K562 (cell line): ENCODE measurements at regions not wholly inside any gene's neighbourhood (a gene's known extent, or its start where the extent isn't known, plus 50 kb on each side); places are given as distances from the start of the nearest gene placed in this dataset.

Experiments used
- ATAC-seq: fragments of 200-7000 bp; cut with Tn5 transposase; 3 replicates; pipeline ENCODE4 v1.9.1; 2020; ENCODE audit warnings: moderate library complexity
- BruUV-seq: library from RNA; stranded (reverse); fragments of 400-500 nt; replicated peaks from 2 replicates; lab custom pipeline; 2021; lab: Mats Ljungman, UMichigan
- CTCF ChIA-PET: fragments of 300-600 bp; formaldehyde crosslinking; extraction: SDS; loops from one replicate; lab custom pipeline; 2021; ENCODE audit warnings: low intra/inter-chr PET ratio; lab: Yijun Ruan, JAX
- POLR2A ChIA-PET: fragments of 300-600, 350-650 bp; sonication (Branson Sonifier 250); formaldehyde crosslinking; extraction: SDS; loops from one replicate; lab custom pipeline; 2021; ENCODE audit warnings: antibody characterized with exemption, inconsistent platforms; lab: Yijun Ruan, JAX
- DNase-seq, 4 experiments: peaks; one replicate each; pipeline versions ENCODE4 v3.0.0 to v3.0.0-alpha.2; 2011 to 2018; ENCODE audit warnings: low spot score in 3 of 4, mixed read lengths in 3 of 4; ENCODE audit errors: extremely low read depth in 1 of 4
- FAIRE-seq: peaks from 2 replicates; lab custom pipeline; 2011; peaks lifted over from hg19 to GRCh38; lab: Jason Lieb, UNC
- H2AFZ ChIP-seq: 2 replicates; pipeline ENCODE4 v1.6.0; 2011; ENCODE audit warnings: low read depth, low read length, control low read depth, inconsistent platforms
- H3K27ac ChIP-seq: fragments of 200-600 bp; 3 replicates; pipeline ENCODE4 v1.8.0; 2011; ENCODE audit warnings: low read depth, mild to moderate bottlenecking, control low read depth, inconsistent platforms, low read length, moderate library complexity, mixed read lengths; ENCODE audit errors: extremely low read depth
- H3K27me3 ChIP-seq, 2 experiments: fragments of 300-600 bp in 1 of 2; 2 replicates in 1 of 2; 3 replicates in 1 of 2; pipeline versions ENCODE4 v1.6.0 to v1.8.0; 2011; ENCODE audit warnings: inconsistent platforms in 2 of 2, low read length in 2 of 2, mild to moderate bottlenecking in 1 of 2, mixed read lengths in 1 of 2, moderate library complexity in 1 of 2; ENCODE audit not compliant: control insufficient read depth in 2 of 2, insufficient read depth in 2 of 2
- H3K36me3 ChIP-seq: fragments of 300-600 bp; 3 replicates; pipeline ENCODE4 v1.8.0; 2011; ENCODE audit warnings: mild to moderate bottlenecking, low read length, inconsistent platforms; ENCODE audit not compliant: control insufficient read depth, insufficient read depth
- H3K4me1 ChIP-seq, 2 experiments: fragments of 200-600 bp in 1 of 2; replicated peaks in 1 of 2; 2 replicates in 1 of 2; 3 replicates in 1 of 2; pipeline versions ENCODE4 v1.5.1 to v1.8.0; 2011; ENCODE audit warnings: inconsistent platforms in 2 of 2, low read length in 2 of 2, mild to moderate bottlenecking in 1 of 2, mixed read lengths in 1 of 2, moderate library complexity in 1 of 2; ENCODE audit not compliant: control insufficient read depth in 2 of 2, insufficient read depth in 2 of 2
- H3K4me2 ChIP-seq: 2 replicates; pipeline ENCODE4 v1.6.1; 2011; ENCODE audit warnings: low read length, control low read depth, inconsistent platforms, mixed read lengths; ENCODE audit not compliant: insufficient read depth
- H3K4me3 ChIP-seq: fragments of 200-600 bp; sonication (generic), shearing (Covaris generic); 2 replicates; pipeline ENCODE4 v1.5.1; 2016; ENCODE audit warnings: control low read depth, inconsistent platforms
- H3K79me2 ChIP-seq: fragments of 200-600 bp; 3 replicates; pipeline ENCODE4 v1.8.0; 2011; ENCODE audit warnings: low read length, inconsistent platforms; ENCODE audit not compliant: control insufficient read depth, insufficient read depth
- H3K9ac ChIP-seq, 2 experiments: 2 replicates each; pipeline versions ENCODE4 v1.6.0 to v1.6.1; 2011; ENCODE audit warnings: low read depth in 2 of 2, low read length in 2 of 2, control low read depth in 1 of 2, inconsistent platforms in 1 of 2, mild to moderate bottlenecking in 1 of 2, mixed read lengths in 1 of 2; ENCODE audit not compliant: insufficient read depth in 1 of 2
- H3K9me1 ChIP-seq: one replicate; pipeline ENCODE4 v1.6.0; 2011; ENCODE audit warnings: inconsistent platforms, mild to moderate bottlenecking, low read length, moderate library complexity; ENCODE audit not compliant: control insufficient read depth, insufficient read depth
- H3K9me3 ChIP-seq: replicated peaks from 2 replicates; pipeline ENCODE4 v1.5.1; 2011; ENCODE audit warnings: low read depth, low read length, inconsistent platforms; ENCODE audit not compliant: control insufficient read depth, insufficient read depth
- H4K20me1 ChIP-seq: replicated peaks from 2 replicates; pipeline ENCODE4 v1.6.1; 2011; ENCODE audit warnings: low read length, inconsistent platforms, mixed read lengths; ENCODE audit not compliant: control insufficient read depth, insufficient read depth
- ESRRB ChIP-seq: fragments of 250-450 bp; sonication (Bioruptor Pico); IDR thresholded peaks from 2 replicates; pipeline ENCODE4 v1.5.0; 2020; ENCODE audit warnings: mild to moderate bottlenecking, moderate library complexity, borderline replicate concordance
- ETV5 ChIP-seq: sonication (generic); formaldehyde crosslinking; IDR thresholded peaks from 2 replicates; pipeline ENCODE4 v1.4.0; 2020; ENCODE audit warnings: low read depth, mild to moderate bottlenecking, missing genetic modification reagents
- FOXK1 ChIP-seq: sonication (generic); formaldehyde crosslinking; IDR thresholded peaks from 2 replicates; pipeline ENCODE4 v1.8.0; 2022; ENCODE audit warnings: missing genetic modification reagents, mild to moderate bottlenecking, borderline replicate concordance
- HDGF ChIP-seq: fragments of 450-650 bp; IDR thresholded peaks from 2 replicates; pipeline ENCODE4 v1.6.1; 2016
- SMARCC2 ChIP-seq: fragments of 450-650 bp; IDR thresholded peaks from 2 replicates; pipeline ENCODE4 v1.6.1; 2017; ENCODE audit warnings: antibody characterized with exemption, moderate library complexity, mild to moderate bottlenecking, low read depth
- TRIM25 ChIP-seq: fragments of 450-650 bp; IDR thresholded peaks from 2 replicates; pipeline ENCODE4 v1.7.0; 2016; ENCODE audit warnings: borderline replicate concordance
- ZNF197 ChIP-seq: fragments of 200-800 bp; sonication (Bioruptor generic); IDR thresholded peaks from 2 replicates; pipeline ENCODE4 v1.6.1; 2016; ENCODE audit warnings: low read depth, missing genetic modification characterization, missing compliant biosample characterization
- WGBS: fragments of 100-300 bp; shearing (Covaris generic); methylation state at CpG from one replicate; pipeline ENCODE4 v1.1.6; 2016; ENCODE audit warnings: low coverage, mixed read lengths; ENCODE audit not compliant: insufficient coverage; ENCODE audit errors: missing lambda C conversion rate; 5-methylcytosine and 5-hydroxymethylcytosine counted together
- in situ Hi-C: fragments of 300-500 bp; cut with MboI; formaldehyde crosslinking; loops from 4 replicates; pipeline ENCODE4 v1.15.0; 2018; ENCODE audit warnings: inconsistent platforms, mixed read lengths
- intact Hi-C: fragments of 100-400 bp; cut with micrococcal nuclease; formaldehyde crosslinking; loops from 2 replicates; pipeline ENCODE4 v1.14.2; 2022

- TF ChIP-seq TRIM25 (no peak), HDGF (no peak)
Measured at GRCh38 chr5:107269256-107269655, 401.5 kb downstream of the EFNA5 start (continued).

GRCh38 chr5:107268241-107268640 is 402.5 kb downstream of the EFNA5 start:
- BruUV-seq, result no TSS peak
- no peaks in the 10 kb centered on the region for H4K20me1 ChIP-seq
- H2AFZ ChIP-seq, result no peak overlapping the region
- H3K79me2 ChIP-seq, result no peaks in the 10 kb centered on the region
- intact Hi-C loops, result no loop called here
- ATAC-seq, result no peak
- CTCF ChIA-PET, result no interaction called here
- POLR2A ChIA-PET, result no interaction called here
- H3K9me1 ChIP-seq, result no peaks in the 10 kb centered on the region
- H3K4me2 ChIP-seq, result no peak overlapping the region
- H3K27me3 ChIP-seq, result no peaks in the 10 kb centered on the region
- H3K4me3 ChIP-seq, result no peak overlapping the region
- in situ Hi-C loops, result no loop called here
- WGBS, result 0% methylated on average over 2 of the region's 2 CpGs
- FAIRE-seq, result no peak
- H3K36me3 ChIP-seq, result no peaks in the 10 kb centered on the region
- DNase-seq, result no peak
- H3K4me1 ChIP-seq, result no peaks in the 10 kb centered on the region
- no peak for TF ChIP-seq ZNF197 (CRISPR knock-in tag)
- no peak for TF ChIP-seq ETV5
- TF ChIP-seq SMARCC2, result no peak
- no peak for TF ChIP-seq ESRRB (CRISPR knock-in tag)
- no peak for TF ChIP-seq FOXK1 (CRISPR knock-in tag)
- TF ChIP-seq, all 486 proteins: peak for 0
- no peaks in the 10 kb centered on the region for H3K9me3 ChIP-seq
- H3K9ac ChIP-seq, result no peak overlapping the region
- H3K27ac ChIP-seq, result no peak overlapping the region
